NCI-H1930 (cell line): ENCODE measurements at regions not wholly inside any gene's neighbourhood (a gene's known extent, or its start where the extent isn't known, plus 50 kb on each side); places are given as distances from the start of the nearest gene placed in this dataset.
A peak's percentile ranks its signal among the peaks of the same experiment; 100 is the strongest.

Experiments
- DNase-seq, 2 experiments: peaks; one replicate each; lab custom pipeline; 2025; lab: John Stamatoyannopoulos, UW

DNA sequence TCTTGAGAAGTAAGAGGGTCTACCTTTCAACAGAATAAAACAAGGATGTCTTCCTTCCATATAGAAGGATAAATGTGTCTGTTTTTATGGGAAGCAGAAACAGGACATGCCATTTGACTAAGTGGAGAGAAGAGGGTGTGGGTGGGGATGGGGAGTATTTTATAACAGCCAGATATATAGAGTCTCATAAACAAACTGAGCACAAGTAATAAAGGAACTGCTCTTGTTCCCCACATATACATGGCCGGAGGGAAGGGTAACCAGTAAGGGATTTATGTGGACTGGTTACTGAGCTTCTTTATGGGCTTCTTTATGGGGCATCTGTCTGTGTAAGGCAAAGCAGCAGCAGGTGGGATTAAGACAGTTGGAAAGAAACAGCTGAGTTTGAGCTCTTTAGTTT, 558.1 kb downstream of the REEP3 start:
- DNase-seq = no peak

DNA sequence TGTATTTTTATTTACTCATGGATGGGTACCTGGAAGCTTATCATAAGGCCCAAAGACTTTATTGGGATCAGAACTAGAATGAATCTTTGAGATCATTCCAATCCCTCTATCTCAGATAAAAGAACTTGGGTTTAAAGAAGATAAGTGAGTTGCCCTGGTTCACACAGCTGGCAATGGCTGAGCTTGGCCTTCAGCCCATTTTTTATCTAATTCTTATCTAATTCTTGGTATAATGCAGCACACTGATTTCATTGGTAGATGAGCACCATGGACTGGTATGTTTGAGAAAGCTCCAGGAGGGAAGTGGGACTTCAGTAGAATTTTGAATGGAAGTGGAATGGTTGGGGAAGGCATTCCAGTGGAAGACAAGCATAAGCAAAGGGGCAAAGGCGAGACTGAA, 558.9 kb downstream of the REEP3 start:
- no peak for DNase-seq

DNA sequence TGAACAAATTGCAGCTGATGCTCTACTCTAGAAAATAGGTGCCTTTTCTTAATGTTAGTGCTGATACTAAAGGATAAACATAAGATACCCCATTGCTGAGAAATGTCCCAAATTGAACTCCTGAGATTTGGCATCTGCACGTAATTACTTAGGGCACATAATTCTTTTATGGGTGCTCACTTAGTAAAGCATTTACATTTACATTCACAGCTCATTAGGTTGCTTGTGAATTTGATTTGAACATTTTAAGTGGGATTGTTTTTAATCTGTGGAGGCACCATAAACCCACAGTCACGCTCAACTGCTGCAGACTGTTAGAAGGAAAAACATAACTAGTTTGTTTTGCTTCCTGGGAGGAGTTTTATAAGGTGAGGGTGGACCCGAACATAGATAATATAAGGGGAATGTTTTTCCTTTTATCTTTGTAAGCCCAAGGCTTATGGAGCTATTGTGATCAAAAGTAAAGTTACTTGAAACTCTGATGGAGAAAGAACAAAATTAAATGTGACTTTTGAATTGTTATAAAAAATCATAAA, 560.8 kb downstream of the REEP3 start:
- DNase-seq = no peak

DNA sequence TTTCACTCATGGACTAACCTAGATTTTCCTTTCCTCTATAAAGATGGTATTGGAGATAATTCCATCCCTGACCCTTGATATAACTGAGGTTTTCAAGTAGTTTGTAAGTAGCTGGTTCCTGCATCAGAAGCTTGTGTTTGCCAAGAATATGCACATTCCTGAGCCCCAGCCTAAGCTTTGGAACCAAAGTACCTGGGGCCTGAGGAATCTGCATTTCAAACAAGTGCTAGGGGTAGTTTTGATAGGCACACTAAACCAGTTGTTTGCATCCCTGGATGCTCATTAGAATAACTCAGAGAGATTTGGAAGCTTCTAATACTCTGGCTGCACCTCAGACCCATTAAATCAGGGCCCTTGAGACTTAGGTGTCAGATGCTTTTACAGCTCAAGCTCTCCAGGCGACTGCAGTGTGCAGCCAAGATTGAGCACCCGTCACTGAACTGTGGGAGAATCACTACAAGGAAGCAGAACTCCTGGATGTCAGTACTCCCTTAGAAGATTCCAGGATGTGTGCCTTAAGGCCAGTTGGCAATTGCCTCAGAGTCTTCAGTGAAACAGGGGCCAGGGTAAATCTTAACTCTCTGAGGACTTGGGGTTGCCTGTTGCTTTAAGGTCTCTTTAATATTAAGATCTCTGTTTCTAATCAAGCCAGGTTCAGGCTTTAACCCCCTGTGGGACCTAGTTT, 565.0 kb downstream of the REEP3 start:
- no peak for DNase-seq

DNA sequence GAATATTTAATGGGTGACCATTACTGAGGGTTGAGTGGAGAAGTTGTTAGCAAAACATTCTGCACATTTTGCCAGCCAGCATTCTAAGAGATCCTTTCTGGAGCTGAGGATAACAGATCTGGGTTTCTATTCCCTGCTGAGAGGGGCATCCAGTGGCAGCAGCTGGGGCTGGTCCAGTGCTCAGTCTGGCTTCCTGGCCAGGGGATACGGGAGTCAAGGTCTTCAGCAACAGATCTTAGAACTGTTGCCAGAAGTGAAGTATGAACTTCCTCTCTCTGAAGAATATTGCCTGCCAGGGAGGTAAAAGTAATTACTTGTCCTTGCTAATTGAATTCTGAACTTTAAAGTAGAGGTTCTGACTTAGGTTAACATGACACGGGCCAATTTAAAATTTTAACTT, 568.4 kb downstream of the REEP3 start:
- no peak for DNase-seq

DNA sequence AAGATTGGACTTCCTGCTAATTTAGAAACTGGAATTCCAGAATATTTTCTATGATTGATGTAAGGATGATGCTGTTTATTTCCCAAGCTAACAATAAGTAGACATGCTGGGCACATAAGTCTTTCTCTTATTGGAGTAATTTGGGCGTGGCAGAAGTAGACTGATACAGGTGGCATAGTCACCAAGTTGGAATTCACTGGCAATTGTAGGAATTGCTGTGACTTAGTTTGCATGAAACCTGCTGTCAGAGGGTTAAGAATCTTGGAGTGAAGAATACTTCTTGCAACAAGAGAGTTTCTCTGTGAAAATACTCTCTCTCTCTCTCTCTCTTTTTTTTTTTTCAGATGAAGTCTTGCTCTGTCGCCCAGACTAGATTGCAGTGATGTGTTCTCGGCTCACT, 569.7 kb downstream of the REEP3 start:
- DNase-seq = no peak

DNA sequence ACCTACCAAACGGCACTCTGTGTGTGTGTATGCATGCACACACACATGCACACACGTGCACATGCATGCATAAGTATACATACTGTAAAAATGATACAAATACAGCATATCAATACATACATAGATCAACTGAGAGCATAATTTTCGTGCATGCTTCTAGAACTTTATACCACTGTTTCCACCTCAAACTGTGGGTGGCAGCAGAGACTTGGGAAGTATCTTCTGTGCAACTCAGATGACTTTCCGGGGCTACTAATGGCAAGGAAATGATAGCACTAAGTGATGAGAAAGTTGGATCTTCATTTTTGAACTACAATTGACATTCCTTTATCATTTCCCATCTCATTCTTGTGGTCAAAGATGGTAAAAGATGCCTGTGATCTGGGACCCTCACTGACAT, 570.7 kb downstream of the REEP3 start:
- peak in 1 of 2 experiments; percentile 3 for DNase-seq

DNA sequence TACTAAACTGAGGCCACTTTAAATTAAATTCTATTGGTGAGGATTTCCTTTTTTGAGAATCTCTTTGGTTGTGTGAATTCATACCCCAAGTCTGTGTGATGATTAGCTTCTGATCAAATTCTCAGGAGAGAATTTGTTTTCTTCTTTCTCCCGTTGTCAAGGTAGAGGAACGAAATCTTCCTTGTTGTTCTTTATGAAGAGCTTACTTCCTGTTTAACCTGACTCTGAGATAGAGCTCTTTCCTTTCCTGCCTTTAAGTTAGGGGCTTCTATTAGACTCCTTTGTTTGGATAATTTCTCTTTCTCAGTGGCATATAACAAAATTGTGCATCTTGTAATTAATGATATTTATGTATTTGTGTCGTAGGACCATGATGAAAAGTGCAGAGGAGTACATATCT, 572.1 kb downstream of the REEP3 start:
- DNase-seq = no peak

DNA sequence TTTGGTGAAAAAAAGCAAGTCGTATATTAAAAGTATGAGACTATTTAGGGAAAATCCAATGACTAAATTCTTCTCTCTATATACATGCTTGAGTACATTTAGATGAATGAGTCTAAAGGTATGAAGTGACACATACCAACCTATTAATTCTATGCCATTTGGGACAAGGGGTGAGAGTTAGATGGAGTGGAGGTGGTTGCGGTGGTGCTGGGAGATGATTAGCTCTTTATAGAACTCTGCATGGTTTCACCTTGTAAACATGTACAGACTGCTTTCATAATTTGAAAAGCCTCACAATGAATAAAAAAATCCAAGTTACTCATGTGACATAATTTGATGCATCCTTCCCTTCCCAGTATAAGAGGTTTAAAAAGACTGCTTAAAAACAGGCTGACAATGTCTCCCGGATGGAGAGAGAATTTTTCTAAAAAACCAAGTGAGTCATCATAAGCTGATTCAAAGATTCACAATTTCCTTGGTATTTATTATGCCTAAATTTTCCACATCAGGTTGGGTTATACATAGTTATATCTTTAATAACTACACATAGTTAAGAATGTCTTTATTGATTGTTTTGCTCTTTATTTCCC, 572.8 kb downstream of the REEP3 start:
- no peak for DNase-seq

DNA sequence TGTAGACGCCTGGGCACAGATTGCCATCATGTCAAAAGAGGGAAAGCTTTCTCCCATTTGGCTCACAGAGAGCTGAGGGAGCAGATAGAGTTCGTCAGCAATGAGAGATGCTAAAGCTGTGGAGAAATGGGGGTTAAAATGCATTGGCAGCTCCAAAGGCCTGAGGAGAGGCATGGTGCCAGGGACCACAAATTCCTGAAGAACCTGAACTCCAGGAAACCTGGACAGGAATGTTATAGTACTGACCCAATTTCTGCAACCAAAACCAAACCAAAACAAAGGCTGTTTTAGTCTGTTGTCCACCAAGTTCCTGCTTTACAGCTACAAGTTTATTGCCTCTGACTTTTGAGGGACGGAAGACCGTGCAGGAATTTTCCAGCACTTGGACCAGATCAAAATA, 575.7 kb downstream of the REEP3 start:
- no peak for DNase-seq

DNA sequence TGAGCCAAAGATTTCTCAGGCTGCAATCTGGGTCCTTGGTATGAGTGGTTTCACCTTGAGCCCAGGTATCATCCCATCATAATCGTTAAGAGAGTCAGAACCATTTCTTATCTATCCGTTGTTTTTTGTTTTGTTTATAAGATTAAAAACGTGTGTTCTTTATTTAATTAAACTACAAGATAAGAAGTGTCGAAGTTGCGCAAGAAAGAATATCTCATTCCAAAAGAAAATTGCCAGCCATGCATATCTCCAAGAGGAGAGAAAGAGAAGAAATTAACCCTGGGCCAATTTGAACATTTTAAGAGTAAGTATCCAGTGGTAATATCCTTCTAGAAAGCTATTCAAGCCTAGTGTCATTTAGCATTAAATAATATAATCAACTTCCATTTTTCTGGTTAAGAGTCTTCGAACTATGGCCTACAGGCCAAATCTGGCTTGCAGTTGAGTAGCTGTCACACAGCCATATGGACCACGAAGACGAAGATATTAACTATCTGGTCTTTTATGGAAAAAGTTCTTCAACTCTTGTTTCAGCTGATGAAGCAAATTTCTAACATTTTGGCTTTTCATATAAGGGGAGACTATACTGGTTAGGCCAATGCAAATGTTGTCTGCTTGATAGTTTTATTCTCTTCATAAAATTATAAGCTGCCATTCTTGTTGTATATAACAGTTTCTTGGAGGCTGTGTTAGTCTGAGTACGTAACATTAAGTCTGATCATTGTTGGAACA, 576.4 kb downstream of the REEP3 start:
- no peak for DNase-seq

DNA sequence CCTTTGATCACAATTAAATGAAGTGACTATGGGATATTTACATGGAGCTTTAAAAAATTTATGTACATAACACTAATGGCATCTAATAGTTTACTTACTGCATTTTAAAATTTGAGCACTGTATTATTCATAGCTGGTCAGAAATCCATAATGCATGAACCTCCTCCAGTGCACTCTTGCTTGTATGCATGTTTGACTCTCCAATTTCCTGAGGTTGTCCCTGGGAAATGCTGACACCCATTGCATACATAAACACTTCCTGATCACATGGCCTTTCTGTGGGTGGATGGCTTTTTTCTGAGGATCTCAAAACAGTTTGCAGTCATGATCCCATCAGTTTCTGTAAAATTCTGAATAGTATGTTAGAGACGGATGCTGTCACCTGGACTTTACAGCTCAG, 577.8 kb downstream of the REEP3 start:
- no peak for DNase-seq

DNA sequence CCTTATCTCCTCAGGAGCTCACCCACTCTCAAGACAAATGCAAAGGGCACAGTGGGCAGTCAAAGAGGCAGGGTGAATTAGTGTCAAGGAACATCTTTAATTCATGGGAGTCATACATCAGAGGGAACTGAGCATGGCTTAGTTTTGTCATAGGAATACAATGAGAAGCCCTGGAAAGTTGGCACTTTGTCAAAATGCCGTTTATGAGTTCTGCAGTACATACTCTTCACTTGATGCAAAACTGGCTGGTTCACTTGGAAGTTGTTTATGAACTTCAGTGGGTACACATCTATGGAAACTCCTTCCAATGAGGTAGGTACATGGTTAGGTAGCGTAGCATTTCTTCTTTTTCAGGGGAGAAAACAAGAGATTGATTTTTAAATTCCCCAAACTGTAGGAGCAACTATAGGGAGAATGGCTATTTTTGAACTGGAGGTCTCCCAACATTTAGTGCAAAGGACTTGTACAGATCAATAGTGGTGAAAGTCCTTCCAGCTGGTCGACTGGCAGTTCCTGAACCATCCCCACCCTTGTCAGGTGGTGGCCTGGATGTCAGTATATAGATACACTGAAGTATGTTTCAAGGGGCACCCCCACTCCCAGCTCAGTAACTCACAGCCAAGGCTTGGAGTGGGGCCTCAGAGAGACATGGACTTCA, 580.5 kb downstream of the REEP3 start:
- DNase-seq = no peak

DNA sequence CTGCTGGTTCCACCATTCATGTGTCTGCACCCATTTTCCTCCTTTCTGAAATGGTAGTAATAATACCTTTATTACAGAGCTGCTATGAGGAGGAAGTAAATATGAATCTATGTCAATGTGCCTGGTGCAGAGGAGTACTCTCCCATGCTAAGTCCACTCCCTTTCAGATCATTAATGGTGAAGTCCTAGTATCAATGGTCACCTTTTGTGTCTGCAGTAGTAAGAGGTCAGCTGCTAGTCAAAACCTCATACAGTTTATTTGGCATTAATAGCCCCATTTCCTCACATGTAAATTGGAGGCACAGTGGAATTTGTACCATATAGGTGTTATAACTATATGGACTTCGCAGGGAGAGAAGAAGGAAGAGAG, 581.0 kb downstream of the REEP3 start:
- DNase-seq = no peak

DNA sequence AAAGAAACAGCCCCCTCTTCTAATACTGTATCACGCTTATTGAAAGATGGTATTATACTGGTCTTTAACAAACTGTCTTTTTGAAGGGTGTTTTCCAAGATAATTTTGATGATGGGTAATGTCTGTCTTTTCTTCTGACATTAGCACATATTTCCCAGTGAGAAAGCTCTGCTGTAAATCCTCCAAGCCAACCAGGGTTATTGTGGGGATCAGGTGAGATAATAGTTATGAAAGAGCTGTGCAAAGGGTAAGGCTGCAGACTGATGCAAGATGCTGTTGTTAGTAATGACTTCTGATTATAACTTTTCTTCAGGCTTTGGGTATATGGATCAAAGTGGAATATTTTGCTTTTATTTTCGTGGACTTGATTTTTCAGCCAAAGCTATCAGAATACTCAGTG, 581.7 kb downstream of the REEP3 start:
- no peak for DNase-seq

DNA sequence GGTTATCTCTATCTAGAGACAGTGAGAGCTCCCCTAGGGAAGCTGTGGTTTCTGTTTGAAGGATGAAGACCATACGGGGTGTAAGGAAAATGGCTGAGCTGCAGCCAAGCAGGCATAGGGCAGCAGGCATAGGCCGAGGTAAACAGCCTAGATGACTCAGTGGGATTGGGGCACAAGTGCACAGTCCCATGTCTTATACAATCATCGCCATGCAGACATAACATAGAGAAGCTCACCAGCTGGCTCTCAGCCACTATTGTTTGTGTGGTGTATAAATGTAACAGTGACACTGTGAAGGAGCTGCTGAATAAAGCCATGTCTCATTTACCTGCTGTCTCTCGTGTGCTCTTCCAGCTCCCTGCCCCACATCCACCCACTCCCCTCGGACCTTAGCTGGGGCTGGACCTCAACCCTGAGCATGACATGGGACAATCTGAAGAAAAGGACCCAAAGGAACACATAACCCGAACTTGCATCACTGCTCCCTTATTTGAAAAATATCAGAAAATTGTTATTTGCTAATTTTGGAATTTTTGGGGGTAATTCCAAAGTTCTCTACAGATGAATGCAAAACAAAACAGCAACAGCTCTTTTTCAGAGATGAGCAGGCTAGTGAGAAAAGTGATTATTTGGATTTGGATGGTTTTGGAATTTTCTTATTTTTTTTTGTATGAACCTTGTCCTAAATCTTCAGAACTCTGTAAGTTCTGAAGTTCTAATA, 582.7 kb downstream of the REEP3 start:
- DNase-seq = no peak

DNA sequence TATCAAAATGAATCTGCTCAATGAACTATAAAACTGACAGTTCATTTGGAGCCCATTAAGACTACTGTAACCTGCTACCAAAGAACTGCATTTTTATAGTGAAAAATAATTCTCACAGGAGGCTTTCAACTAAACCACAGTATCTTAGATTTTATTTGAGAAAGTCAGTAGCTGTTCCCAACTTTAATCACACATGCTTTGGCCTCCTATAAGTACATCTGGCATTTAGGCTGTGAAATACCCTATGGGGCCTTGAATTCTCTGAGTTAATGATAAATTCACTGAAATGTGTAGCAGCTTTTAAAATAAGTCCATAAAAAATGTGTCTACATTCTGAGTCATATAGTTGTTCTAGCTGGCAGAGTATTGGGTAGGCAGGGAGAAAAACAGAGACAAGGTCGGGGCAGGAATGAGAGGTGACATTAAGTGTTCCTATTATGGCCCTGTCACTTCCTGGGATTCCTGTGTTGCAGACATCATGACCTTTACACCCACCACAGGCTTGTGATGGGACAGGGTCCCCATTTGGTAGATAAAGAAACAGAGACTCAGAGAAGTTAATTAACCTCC, 588.8 kb downstream of the REEP3 start:
- DNase-seq = no peak

DNA sequence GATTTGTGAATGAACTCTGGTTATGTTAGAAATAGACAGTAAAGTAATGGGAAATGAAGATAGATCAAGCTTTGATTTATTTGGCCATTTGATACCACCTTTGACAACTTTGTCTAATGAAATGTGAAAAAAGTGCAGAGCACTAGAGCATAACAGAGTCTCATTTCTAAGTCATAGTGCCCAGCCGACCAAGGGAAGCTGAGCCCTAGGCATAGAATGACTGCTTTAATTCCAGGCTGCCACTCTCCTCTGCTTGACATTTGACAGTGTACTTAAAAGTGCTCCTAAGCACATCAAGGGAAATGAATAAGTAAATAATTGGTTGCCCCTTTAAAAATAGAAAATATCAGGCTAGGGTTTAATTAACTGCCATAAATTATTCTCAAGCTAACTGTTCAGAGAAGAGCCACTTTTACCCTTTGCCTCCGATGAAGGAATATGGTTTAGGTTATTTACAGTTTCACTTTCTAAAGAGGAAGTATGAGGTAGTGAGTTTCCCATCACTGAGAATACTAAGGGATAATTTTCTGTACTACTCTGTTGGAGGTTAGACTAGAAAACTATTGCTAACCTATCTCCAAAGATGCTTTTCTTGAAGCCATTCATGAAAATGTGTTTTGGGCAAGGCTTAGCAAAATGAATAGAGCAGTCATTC, 591.6 kb downstream of the REEP3 start:
- DNase-seq = no peak

DNA sequence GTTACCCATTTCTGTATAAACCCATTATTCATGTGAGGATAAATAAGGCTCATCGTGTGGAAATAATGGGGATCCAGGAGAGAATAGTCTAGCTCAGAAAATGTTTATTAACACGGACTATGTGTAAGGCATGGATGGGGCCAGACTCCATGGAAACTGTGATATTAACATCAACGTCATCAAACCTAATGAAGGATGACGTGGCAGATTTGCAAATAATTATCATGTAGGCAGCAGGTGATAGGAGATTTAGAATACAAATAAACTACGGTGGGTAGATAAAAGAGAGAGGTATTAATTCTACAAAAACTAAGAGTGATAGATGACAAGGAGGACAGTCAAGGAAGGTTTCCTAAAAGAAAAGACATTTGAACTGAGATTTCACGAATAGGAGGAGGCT, 592.2 kb downstream of the REEP3 start:
- DNase-seq = no peak

DNA sequence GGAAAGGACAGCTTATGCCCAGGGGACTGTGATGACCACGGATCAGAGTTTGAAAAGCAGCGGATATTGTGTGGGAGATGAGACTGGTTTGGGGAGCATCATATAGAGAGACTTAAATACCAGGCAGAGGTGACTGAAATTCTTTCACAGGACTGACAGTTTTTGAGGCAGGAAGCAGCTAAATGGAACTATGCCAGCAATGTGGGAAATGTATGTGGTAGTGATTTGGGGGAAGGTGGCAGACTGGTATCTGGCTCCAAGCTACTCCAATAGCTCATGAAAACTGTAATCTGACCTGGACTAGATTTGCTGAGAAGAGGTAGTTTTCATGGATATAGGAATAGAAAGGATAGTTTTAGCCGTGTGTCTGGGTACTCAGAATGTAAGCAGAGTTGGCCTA, 592.6 kb downstream of the REEP3 start:
- DNase-seq = no peak

DNA sequence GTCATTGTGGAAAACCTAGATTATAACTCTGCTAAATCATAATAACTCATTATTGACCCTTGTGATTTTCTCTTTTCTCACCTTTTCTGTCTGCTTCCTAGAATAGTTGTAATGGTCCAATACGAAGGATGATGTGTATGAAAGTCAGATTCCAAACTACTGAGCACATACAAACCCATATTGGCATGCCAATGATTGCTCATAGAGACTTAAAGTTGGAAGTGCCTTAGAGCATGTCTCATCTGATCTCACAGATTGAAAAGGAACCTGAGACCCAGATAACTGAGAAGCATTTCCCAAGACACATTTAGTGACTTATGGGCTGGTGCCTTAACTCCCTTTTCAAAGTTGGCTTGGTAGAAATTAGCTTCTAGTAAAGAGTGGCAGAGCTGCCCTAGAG, 594.3 kb downstream of the REEP3 start:
- DNase-seq = no peak
